KBM-7 (cell line): ENCODE measurements at regions not wholly inside any gene's neighbourhood (a gene's known extent, or its start where the extent isn't known, plus 50 kb on each side); places are given as distances from the start of the nearest gene placed in this dataset.
A peak's percentile ranks its signal among the peaks of the same experiment; 100 is the strongest.

Experiments
- DNase-seq: peaks from one replicate; pipeline ENCODE4 v3.0.0-alpha.2; 2015
- in situ Hi-C: fragments of 300-500 bp; cut with MboI; formaldehyde crosslinking; loops from 2 replicates; pipeline ENCODE4 v1.14.3; 2020; ENCODE audit warnings: low sequenced_read_pairs, low pct_unique_long_range_greater_than_20kb, mixed read lengths

DNA sequence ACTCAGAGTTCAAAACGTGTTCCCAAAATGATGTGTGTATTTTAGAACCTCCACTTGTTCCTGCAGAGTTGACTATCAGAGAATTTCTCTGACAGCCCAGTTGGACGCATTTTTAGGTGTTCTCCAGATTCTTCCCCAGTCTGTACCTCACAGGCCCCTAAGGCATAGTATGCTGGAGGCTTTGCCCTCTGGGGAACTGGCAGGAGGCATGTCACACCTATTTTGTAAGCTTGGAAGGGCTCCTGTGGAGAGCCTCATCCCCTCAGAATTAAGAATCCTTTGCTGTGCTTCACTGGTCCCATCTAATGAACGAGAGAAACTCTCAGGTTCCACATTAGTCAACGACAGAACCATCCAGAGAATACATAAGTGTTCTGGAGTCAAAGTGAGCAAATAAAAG, 144.1 kb upstream of the SLC30A5 start:
- no peak for DNase-seq
- in situ Hi-C loops, result loop anchor here (25.0 kb wide), 1 partner anchor 662 kb away; no protein-coding TSS in a partner anchor

DNA sequence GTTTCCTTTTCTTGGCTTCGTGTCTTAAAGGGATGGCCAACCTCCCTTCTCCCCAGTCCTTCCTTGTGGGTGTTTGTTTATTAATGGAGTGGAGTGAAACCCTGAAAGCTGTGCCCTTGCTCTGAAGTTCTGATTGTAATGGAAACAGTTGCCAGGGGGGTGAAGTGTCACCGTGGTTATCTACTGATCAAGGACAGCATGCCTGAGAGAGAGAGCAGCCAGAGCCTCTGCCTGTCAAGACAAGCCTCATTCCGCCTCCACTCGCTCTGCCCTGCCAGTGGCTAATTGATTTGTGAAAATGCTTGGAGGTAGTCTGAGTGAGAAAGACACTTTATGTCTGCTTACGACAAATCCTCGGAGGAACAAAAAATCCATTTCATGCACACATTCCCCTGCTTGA, 143.7 kb upstream of the SLC30A5 start:
- in situ Hi-C loops, result loop anchor here (25.0 kb wide), 1 partner anchor 663 kb away; no protein-coding TSS in a partner anchor

GRCh38 chr5:68950930-68951329, 142.9 kb upstream of the SLC30A5 start:
- in situ Hi-C loops, result loop anchor here (25.0 kb wide), 1 partner anchor 664 kb away; no protein-coding TSS in a partner anchor
- DNase-seq, result no peak

More for the DNA sequence above, 143.7 kb upstream of the SLC30A5 start:
- no peak for DNase-seq

DNA sequence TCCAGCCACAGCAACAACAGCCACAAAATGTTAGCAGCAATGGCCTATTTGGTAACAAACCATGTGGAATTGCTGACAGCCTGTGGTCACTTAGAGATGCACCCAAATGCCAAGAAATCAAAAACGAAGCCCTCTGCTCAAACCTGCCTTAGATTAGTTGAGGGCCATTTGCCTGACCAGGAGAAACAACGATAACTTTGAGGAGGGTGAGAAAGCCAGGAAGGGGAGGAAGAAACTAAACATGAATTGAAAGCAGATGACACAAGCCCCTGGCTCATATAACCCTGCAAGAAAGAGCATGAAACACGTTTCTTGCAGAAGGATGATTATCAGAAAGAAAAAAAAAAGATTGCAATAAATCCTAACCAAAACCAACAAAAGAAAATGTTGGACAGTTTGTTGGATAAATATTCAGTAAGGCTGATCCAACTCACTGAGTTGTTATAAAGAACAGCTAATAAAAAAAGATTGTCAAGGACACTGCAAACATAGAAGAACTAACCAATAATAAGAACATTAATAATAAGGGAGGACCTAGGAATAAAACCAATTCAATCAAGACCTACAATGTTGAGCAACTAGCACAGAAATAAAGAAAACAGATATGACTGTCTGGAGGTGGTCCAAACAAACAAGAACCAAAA, 140.5 kb upstream of the SLC30A5 start:
- in situ Hi-C loops, result loop anchor here (25.0 kb wide), 1 partner anchor 666 kb away; no protein-coding TSS in a partner anchor
- DNase-seq, result no peak

- DNase-seq, result no peak
- in situ Hi-C loops, result loop anchor here (25.0 kb wide), 1 partner anchor 667 kb away; no protein-coding TSS in a partner anchor
These were observed 139.8 kb upstream of the SLC30A5 start for GRCh38 chr5:68953875-68954617.

DNA sequence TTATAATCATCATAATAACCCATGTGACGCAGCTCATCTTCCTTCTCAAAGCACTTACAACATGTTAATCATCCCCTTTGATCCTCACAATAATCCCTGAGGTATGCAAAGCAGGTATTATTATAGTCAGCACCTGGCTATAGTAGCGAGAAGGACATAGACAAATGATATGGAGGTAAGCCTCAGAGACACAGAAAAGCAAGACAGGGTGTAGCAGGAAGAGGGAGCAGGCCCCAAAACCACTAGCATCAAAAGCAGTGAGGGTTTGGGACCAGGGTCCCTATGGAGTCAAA, 139.2 kb upstream of the SLC30A5 start:
- no peak for DNase-seq
- in situ Hi-C loops, result loop anchor here (25.0 kb wide), 1 partner anchor 667 kb away; no protein-coding TSS in a partner anchor

DNA sequence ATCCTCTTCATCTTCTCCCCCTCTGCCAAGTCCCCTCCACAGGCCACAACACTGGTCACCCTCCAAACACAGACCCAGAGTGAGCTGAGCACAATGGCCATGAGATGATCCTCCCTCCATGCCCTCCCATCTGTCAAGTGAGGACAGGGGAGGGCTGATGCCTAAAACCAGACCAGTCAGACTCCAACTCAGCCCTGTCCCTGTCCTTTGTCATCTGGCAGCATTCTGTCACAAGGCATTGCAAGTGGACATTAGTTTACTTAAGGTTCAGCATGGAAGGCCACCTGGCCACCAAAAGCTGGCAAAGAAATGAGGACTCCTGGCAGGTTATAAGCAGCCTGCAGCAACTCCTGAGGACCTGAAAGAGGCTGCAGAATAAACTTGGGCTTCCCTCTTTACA, 136.2 kb upstream of the SLC30A5 start:
- in situ Hi-C loops, result loop anchor here (25.0 kb wide), 1 partner anchor 670 kb away; no protein-coding TSS in a partner anchor
- no peak for DNase-seq

- in situ Hi-C loops, result loop anchor here (25.0 kb wide), 1 partner anchor 671 kb away; no protein-coding TSS in a partner anchor
- DNase-seq, result no peak
These were observed 135.4 kb upstream of the SLC30A5 start for GRCh38 chr5:68958428-68958827.

DNA sequence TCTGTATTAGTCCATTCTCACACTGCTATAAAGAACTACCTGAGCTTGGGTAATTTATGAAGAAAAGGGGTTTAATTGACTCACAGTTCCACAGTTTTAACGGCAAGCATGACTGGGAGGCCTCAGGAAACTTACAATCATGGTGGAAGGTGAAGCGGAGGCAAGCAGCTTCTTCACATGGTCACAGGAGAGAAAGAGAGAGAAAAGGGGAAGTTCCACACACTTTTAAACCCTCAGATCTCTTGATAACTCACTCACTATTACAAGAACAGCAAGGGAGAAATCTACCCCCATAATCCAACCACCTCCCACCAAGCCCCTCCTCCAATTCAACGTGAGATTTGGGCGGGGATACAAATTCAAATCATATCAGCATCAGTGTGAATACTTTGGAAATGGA, 133.4 kb upstream of the SLC30A5 start:
- in situ Hi-C loops, result loop anchor here (25.0 kb wide), 1 partner anchor 673 kb away; no protein-coding TSS in a partner anchor
- peak; percentile 65 for DNase-seq

GRCh38 chr5:68960961-68961360, 132.9 kb upstream of the SLC30A5 start:
- in situ Hi-C loops, result loop anchor here (25.0 kb wide), 1 partner anchor 674 kb away; no protein-coding TSS in a partner anchor

GRCh38 chr5:68961762-68962161, 132.1 kb upstream of the SLC30A5 start:
- in situ Hi-C loops, result loop anchor here (25.0 kb wide), 1 partner anchor 674 kb away; no protein-coding TSS in a partner anchor
- no peak for DNase-seq

More at GRCh38 chr5:68960961-68961360, 132.9 kb upstream of the SLC30A5 start:
- no peak for DNase-seq

- DNase-seq, result peak; percentile 39
- in situ Hi-C loops, result loop anchor here (25.0 kb wide), 1 partner anchor 676 kb away; no protein-coding TSS in a partner anchor
These were observed 130.9 kb upstream of the SLC30A5 start for GRCh38 chr5:68962757-68963484.

DNA sequence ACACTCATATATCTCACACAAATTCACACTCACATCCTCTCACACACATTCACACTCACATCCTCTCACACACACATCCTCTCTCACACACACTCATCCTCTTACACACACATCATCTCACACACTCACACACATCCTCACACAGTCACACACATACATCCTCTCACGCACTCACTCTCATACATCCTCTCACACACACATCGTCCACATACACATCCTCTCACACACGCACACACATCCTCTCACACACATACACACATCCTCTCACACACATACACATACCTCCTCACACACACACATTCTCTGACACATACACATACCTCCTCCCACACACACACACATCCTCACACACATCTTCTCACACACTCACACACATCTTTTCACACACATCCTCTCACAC, 129.1 kb upstream of the SLC30A5 start:
- DNase-seq, result no peak
- in situ Hi-C loops, result loop anchor here (25.0 kb wide), 1 partner anchor 677 kb away; no protein-coding TSS in a partner anchor

- DNase-seq, result no peak
- in situ Hi-C loops, result loop anchor here (25.0 kb wide), 1 partner anchor 679 kb away; no protein-coding TSS in a partner anchor
These were observed 127.9 kb upstream of the SLC30A5 start for GRCh38 chr5:68965926-68966325.

- no peak for DNase-seq
- in situ Hi-C loops, result loop anchor here (25.0 kb wide), 1 partner anchor 679 kb away; no protein-coding TSS in a partner anchor
These were observed 127.2 kb upstream of the SLC30A5 start for GRCh38 chr5:68966596-68966995.

DNA sequence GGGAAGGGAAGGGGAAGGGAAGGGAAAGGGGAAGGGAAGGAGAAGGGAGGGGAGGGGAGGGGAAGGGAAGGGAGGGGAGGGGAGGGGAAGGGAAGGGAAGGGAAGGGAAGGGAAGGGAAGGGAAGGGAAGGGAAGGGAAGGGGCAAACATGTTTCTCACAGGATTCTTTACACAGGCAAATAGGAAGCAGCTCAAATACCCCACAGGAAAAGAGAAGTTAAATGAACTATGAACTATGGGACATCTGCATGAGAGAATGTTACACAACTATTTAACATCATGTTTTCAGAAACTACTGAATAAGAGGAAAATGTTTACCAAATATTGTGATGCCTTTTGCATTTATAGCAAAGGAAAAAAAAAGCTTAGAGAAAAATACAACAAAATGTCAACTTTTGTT, 125.4 kb upstream of the SLC30A5 start:
- no peak for DNase-seq
- in situ Hi-C loops, result loop anchor here (25.0 kb wide), 1 partner anchor 681 kb away; no protein-coding TSS in a partner anchor

GRCh38 chr5:68970617-68971016, 123.2 kb upstream of the SLC30A5 start:
- in situ Hi-C loops, result loop anchor here (25.0 kb wide), 1 partner anchor 683 kb away; no protein-coding TSS in a partner anchor
- no peak for DNase-seq

- no peak for DNase-seq
- in situ Hi-C loops, result loop anchor here (25.0 kb wide), 1 partner anchor 686 kb away; no protein-coding TSS in a partner anchor
These were observed 120.1 kb upstream of the SLC30A5 start for GRCh38 chr5:68973696-68974095.

GRCh38 chr5:68983043-68983442, 110.8 kb upstream of the SLC30A5 start:
- in situ Hi-C loops, result no loop called here
- DNase-seq, result no peak
